ENCODE measurements at regions not wholly inside any gene's neighbourhood (a gene's known extent, or its start where the extent isn't known, plus 50 kb on each side); places are given as distances from the start of the nearest gene placed in this dataset.
A peak's percentile ranks its signal among the peaks of the same experiment; 100 is the strongest.

- Histone ChIP-seq H3K36me3 (no peaks in the 10 kb centered on the region), H3K27ac (no peak overlapping the region), H3K9me3 (ENCODE audit: severe bottlenecking) (no peaks in the 10 kb centered on the region), H3K27me3 (ENCODE audit: insufficient read depth, low read depth, severe bottlenecking) (no peaks in the 10 kb centered on the region), H3K4me3 (ENCODE audit: low read depth, low read length) (no peak overlapping the region)
- TF ChIP-seq, protein P1, sequence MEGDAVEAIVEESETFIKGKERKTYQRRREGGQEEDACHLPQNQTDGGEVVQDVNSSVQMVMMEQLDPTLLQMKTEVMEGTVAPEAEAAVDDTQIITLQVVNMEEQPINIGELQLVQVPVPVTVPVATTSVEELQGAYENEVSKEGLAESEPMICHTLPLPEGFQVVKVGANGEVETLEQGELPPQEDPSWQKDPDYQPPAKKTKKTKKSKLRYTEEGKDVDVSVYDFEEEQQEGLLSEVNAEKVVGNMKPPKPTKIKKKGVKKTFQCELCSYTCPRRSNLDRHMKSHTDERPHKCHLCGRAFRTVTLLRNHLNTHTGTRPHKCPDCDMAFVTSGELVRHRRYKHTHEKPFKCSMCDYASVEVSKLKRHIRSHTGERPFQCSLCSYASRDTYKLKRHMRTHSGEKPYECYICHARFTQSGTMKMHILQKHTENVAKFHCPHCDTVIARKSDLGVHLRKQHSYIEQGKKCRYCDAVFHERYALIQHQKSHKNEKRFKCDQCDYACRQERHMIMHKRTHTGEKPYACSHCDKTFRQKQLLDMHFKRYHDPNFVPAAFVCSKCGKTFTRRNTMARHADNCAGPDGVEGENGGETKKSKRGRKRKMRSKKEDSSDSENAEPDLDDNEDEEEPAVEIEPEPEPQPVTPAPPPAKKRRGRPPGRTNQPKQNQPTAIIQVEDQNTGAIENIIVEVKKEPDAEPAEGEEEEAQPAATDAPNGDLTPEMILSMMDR (IDR thresholded peaks at IDR 0.05; ENCODE audit: low read depth, low read length): no peak
- no peak for DNase-seq
Measured at GRCh38 chr14:65299826-65300225, 112.7 kb upstream of the FUT8 start.

GRCh38 chr14:65301862-65302539 is 110.5 kb upstream of the FUT8 start:
- H3K27ac ChIP-seq: no peak overlapping the region
- no peak for DNase-seq
- H3K36me3 ChIP-seq: no peaks in the 10 kb centered on the region

GRCh38 chr14:65302571-65303189 is 109.8 kb upstream of the FUT8 start:
- Histone ChIP-seq H3K27ac (no peak overlapping the region), H3K9me3 (ENCODE audit: severe bottlenecking) (no peaks in the 10 kb centered on the region), H3K27me3 (ENCODE audit: insufficient read depth, low read depth, severe bottlenecking) (no peaks in the 10 kb centered on the region), H3K36me3 (no peaks in the 10 kb centered on the region), H3K4me3 (ENCODE audit: low read depth, low read length) (no peak overlapping the region)
- no peak for DNase-seq
- TF ChIP-seq, protein P1 (IDR thresholded peaks at IDR 0.05; ENCODE audit: low read depth, low read length): no peak

More at GRCh38 chr14:65301862-65302539, 110.5 kb upstream of the FUT8 start:
- TF ChIP-seq, protein P1 (IDR thresholded peaks at IDR 0.05; ENCODE audit: low read depth, low read length): no peak
- no peak overlapping the region for H3K4me3 ChIP-seq (ENCODE audit: low read depth, low read length)
- no peaks in the 10 kb centered on the region for H3K9me3 ChIP-seq (ENCODE audit: severe bottlenecking)
- no peaks in the 10 kb centered on the region for H3K27me3 ChIP-seq (ENCODE audit: insufficient read depth, low read depth, severe bottlenecking)

DNA sequence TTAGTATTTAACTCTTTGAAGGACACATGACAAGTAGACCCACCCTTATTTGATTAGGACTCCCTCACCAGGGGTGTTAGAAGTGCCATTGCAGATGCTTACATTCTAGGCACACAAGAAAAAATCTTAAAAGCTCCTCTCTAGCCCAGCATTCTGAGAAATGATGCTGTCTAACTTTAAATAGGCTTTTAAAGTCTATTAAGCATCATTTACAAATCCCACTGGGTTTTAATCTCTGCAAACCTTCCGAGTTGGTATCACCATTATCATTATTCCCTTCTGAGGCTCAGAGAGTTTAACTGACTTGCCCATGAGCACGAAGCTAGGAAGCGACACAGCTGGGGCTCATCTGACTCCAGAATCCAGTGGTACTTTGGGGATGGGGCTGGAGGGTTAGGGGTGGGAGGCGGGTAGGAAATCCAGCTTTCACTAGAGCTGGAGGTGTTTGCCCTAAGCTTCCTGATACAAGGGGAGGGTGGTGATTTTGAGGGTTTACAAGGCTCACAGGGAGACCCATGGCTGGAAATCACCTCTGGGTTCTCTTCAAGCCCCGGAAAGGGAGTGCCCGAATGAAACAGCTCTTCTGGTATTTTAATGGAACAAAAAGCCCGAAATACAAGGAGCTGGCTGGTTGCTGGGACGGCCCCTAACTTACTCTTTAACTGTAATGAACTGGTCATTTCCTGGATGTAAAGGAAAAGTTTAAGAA is 109.2 kb upstream of the FUT8 start:
- TF ChIP-seq, protein P1 (IDR thresholded peaks at IDR 0.05; ENCODE audit: low read depth, low read length): no peak
- peak; percentile 13 for DNase-seq
- Histone ChIP-seq H3K27me3 (ENCODE audit: insufficient read depth, low read depth, severe bottlenecking) (no peaks in the 10 kb centered on the region), H3K9me3 (ENCODE audit: severe bottlenecking) (no peaks in the 10 kb centered on the region), H3K36me3 (no peaks in the 10 kb centered on the region), H3K27ac (no peak overlapping the region), H3K4me3 (ENCODE audit: low read depth, low read length) (no peak overlapping the region)

GRCh38 chr14:65303899-65304222 is 108.7 kb upstream of the FUT8 start:
- DNase-seq: no peak
- no peaks in the 10 kb centered on the region for H3K9me3 ChIP-seq (ENCODE audit: severe bottlenecking)
- no peak overlapping the region for H3K4me3 ChIP-seq (ENCODE audit: low read depth, low read length)
- H3K27me3 ChIP-seq (ENCODE audit: insufficient read depth, low read depth, severe bottlenecking): no peaks in the 10 kb centered on the region
- H3K36me3 ChIP-seq: no peaks in the 10 kb centered on the region
- H3K27ac ChIP-seq: no peak overlapping the region
- TF ChIP-seq, protein P1 (IDR thresholded peaks at IDR 0.05; ENCODE audit: low read depth, low read length): no peak

All from WERI-Rb-1 (cell line).